H1 (cell line): ENCODE measurements at regions not wholly inside any gene's neighbourhood (a gene's known extent, or its start where the extent isn't known, plus 50 kb on each side); places are given as distances from the start of the nearest gene placed in this dataset.

Experiments
- ASH2L ChIP-seq: fragments of 200-600, 300-600 bp; sonication (generic); IDR thresholded peaks from one replicate; pipeline ENCODE4 v1.7.1; 2017; ENCODE audit warnings: low read length
- CEBPB ChIP-seq: IDR thresholded peaks from 2 replicates; pipeline ENCODE4 v1.6.1; 2012; ENCODE audit warnings: low read depth, low read length
- CHD2 ChIP-seq: IDR thresholded peaks from 2 replicates; pipeline ENCODE4 v1.6.1; 2012; ENCODE audit warnings: low read length, improper control_type of control experiment
- PHF8 ChIP-seq: fragments of 200-600 bp; sonication (generic); conservative IDR thresholded peaks from 2 replicates; pipeline ENCODE4 v1.7.1; 2012; ENCODE audit warnings: low read depth, mild to moderate bottlenecking, inconsistent platforms, low read length, moderate library complexity
- POLR2A ChIP-seq, 2 experiments: IDR thresholded peaks; 1 replicate in 1 of 2; 2 replicates in 1 of 2; pipeline ENCODE4 v1.6.1; 2011; ENCODE audit warnings: low read depth in 2 of 2, low read length in 2 of 2, mild to moderate bottlenecking in 2 of 2; ENCODE audit errors: control extremely low read depth in 1 of 2
- SUZ12 ChIP-seq: fragments of 200-600 bp; sonication (generic); IDR thresholded peaks from 2 replicates; pipeline ENCODE4 v1.6.1; 2012; ENCODE audit warnings: mild to moderate bottlenecking, inconsistent platforms, low read length, moderate library complexity, mixed read lengths
- TF ChIP-seq, protein P1 (sequence below): IDR thresholded peaks from 2 replicates; pipeline ENCODE4 v1.6.1; 2011; ENCODE audit warnings: low read length, improper control_type of control experiment

DNA sequence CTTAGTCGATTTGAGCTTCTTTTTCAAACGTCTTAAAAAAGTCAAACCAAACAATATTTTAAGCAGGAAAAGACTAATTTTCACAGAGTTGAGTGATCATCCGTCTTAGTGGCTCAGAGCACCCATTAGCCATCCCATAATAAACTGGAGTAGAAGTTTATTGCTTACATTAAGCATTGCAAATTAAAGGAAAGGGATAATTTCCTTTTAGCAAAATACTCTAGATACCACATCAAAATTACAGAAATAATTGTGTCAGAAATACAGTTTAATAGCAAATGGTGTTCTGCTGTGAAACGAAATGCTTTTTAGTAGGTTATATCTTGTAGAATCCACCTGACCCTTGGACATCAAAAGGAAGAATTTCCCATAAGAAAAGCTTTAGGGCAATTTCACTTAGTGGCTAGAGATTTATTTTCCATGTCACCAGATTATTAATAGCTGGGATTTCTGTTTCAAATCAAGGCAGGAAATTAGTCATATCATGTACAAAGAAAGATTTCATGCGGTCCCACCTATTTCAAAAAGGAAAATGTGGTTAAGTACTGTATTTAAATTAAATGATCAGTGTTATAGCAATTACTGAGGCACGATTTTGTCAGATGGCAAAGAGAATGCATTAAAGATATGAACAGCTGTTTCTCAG is 96.2 kb downstream of the NPTX2 start (continued):
- TF ChIP-seq, protein P1, sequence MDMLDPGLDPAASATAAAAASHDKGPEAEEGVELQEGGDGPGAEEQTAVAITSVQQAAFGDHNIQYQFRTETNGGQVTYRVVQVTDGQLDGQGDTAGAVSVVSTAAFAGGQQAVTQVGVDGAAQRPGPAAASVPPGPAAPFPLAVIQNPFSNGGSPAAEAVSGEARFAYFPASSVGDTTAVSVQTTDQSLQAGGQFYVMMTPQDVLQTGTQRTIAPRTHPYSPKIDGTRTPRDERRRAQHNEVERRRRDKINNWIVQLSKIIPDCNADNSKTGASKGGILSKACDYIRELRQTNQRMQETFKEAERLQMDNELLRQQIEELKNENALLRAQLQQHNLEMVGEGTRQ: no peak
- TF ChIP-seq PHF8 (no peak), SUZ12 (no peak), CHD2 (no peak), ASH2L (no peak), POLR2A (IDR thresholded peaks at IDR 0.05; ENCODE audit: control extremely low read depth in 1 of 2, low read depth in 2 of 2, low read length in 2 of 2) (no peak), CEBPB (no peak)
